Prostate gland (tissue), 2 donors: ENCODE measurements at regions not wholly inside any gene's neighbourhood (a gene's known extent, or its start where the extent isn't known, plus 50 kb on each side); places are given as distances from the start of the nearest gene placed in this dataset.
A peak's percentile ranks its signal among the peaks of the same experiment; 100 is the strongest.

Source experiments
- DNase-seq: peaks from one replicate; pipeline ENCODE4 v3.0.0-alpha.2; 2019; ENCODE audit warnings: low spot score
- H3K27ac ChIP-seq, 2 donors: fragments of 200-600 bp; sonication (generic); 2 replicates each; pipeline ENCODE4 v1.5.1; 2017 to 2019
- H3K27me3 ChIP-seq: fragments of 200-600 bp; sonication (generic); replicated peaks from 2 replicates; pipeline ENCODE4 v1.5.1; 2019; ENCODE audit not compliant: insufficient read depth
- H3K36me3 ChIP-seq, 2 donors: fragments of 200-600 bp; sonication (generic); 1 replicate in 1 of 2; 2 replicates in 1 of 2; pipeline versions ENCODE4 v1.5.1 to v1.8.1; 2017 to 2019
- H3K4me1 ChIP-seq: fragments of 200-600 bp; sonication (generic); replicated peaks from 2 replicates; pipeline ENCODE4 v1.5.1; 2019
- H3K4me3 ChIP-seq, 2 donors: fragments of 200-600 bp; sonication (generic); 2 replicates each; pipeline ENCODE4 v1.5.1; 2017 to 2019
- H3K9me3 ChIP-seq: fragments of 200-600 bp; sonication (generic); 2 replicates; pipeline ENCODE4 v1.5.1; 2017
- POLR2A ChIP-seq: fragments of 450-650 bp; IDR thresholded peaks from one replicate; pipeline ENCODE4 v1.6.1; 2016; ENCODE audit warnings: antibody characterized with exemption, mild to moderate bottlenecking
- POLR2AphosphoS5 ChIP-seq: sonication (generic); formaldehyde crosslinking; IDR thresholded peaks from one replicate; pipeline ENCODE4 v1.6.1; 2017; ENCODE audit warnings: antibody characterized with exemption
- WGBS: methylation state at CpG from one replicate; pipeline ENCODE4 v1.1.5; 2018; 5-methylcytosine and 5-hydroxymethylcytosine counted together
- intact Hi-C: fragments of 100-400 bp; cut with DNase I; formaldehyde crosslinking; loops from one replicate; pipeline ENCODE4 v1.14.2; 2022
- TF ChIP-seq, protein P1 (sequence below), 4 experiments: fragments of 200-600 bp in 2 of 4; fragments of 450-650 bp in 2 of 4; sonication (generic) in 2 of 4; IDR thresholded peaks; 1 replicate in 3 of 4; 2 replicates in 1 of 4; pipeline ENCODE4 v1.5.1; 2016 to 2019; ENCODE audit warnings: antibody characterized with exemption in 4 of 4, mild to moderate bottlenecking in 2 of 4, moderate library complexity in 2 of 4

DNA sequence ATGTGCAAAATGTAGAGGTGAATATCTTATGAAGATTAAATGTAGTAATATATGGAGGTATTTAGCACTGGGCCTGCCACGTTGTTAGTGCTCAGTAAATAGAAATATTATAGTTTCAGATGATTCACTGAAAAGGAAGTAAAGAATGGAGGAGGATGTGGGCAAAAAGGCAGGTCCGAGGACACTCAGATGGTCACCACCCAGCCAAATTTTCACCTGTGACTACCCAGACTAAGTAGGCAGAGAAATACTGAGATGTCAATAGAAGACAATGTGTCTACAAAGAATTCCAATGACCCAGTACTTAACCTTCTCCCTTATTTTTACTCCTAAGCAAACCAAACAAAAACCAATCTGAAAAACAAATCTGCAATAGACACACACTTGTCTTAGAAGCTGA is 70.3 kb upstream of the ATP10B start:
- Histone ChIP-seq H3K4me1 (no peaks in the 10 kb centered on the region), H3K36me3 (no peaks in the 10 kb centered on the region), H3K27ac (no peak overlapping the region), H3K27me3 (no peaks in the 10 kb centered on the region), H3K9me3 (no peaks in the 10 kb centered on the region), H3K4me3 (no peak overlapping the region)
- intact Hi-C loops: no loop called here
- WGBS: 85% methylated on average over 2 of the region's 2 CpGs
- TF ChIP-seq, protein P1, sequence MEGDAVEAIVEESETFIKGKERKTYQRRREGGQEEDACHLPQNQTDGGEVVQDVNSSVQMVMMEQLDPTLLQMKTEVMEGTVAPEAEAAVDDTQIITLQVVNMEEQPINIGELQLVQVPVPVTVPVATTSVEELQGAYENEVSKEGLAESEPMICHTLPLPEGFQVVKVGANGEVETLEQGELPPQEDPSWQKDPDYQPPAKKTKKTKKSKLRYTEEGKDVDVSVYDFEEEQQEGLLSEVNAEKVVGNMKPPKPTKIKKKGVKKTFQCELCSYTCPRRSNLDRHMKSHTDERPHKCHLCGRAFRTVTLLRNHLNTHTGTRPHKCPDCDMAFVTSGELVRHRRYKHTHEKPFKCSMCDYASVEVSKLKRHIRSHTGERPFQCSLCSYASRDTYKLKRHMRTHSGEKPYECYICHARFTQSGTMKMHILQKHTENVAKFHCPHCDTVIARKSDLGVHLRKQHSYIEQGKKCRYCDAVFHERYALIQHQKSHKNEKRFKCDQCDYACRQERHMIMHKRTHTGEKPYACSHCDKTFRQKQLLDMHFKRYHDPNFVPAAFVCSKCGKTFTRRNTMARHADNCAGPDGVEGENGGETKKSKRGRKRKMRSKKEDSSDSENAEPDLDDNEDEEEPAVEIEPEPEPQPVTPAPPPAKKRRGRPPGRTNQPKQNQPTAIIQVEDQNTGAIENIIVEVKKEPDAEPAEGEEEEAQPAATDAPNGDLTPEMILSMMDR (IDR thresholded peaks at IDR 0.05): no peak
- TF ChIP-seq POLR2A (no peak), POLR2AphosphoS5 (no peak)
- DNase-seq: no peak

DNA sequence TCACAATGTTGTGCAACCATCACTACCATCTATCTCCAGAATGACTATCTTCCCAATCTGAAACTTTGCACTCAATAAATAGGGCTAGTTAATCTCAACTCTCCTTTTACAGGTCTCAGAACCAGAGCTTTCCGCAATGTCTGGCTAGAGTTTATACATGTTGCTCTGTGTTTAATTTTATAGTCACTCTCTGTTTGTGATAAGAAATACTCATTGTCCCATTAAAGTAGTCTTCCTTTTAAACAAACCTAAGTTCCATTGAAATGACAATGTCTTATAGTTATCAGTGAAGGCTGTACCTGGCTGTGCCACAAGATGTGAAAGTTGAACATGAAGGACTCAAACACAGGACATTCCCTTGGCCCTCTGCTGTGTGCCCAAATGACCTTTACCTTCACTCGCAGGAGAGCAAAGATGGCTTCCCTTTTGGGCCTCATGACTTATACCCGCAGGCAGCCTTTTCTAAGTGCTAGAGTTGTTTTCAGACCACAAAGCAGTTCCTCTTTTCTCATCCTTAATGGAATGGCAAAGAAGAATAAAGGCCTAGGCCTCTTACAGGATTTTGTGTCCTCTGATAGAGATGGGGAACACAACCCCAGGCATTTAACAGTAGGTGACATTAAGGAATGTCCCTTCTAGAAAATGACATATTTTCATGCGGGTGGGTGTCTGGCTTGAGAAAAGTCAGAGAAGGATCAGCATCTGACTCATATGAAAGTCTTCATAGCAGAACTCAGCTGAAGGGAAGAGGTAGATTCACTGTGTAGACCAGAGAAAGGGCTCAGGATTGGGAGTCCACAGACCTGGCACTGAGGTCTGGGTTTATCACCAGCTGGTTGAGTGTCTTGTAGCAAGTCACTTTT is 69.6 kb upstream of the ATP10B start:
- WGBS: 78% methylated on average over 4 of the region's 4 CpGs
- TF ChIP-seq POLR2A (no peak), POLR2AphosphoS5 (peak; percentile 47)
- TF ChIP-seq, protein P1 (IDR thresholded peaks at IDR 0.05): no peak
- intact Hi-C loops: no loop called here

DNA sequence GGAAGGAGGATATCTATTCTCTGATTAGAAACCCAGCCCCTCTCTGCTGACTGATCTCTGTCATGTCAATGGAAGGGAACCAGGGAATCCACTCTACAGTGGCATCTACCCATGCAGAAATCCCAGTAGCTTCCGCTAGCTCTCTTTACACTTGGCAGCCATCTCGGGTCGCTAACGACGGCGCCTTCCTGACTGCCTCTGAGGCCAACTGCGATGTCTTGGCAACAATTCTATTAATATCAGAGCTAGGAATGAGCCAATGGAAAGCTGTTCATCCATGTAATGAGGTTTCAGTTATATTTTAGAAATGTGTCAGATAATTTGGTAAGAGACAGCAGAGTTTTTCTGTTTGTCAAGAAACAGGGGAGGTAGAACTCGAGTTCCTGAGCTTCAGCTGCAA is 67.6 kb upstream of the ATP10B start:
- Histone ChIP-seq H3K4me3 (no peak overlapping the region), H3K4me1 (no peaks in the 10 kb centered on the region), H3K27ac (no peak overlapping the region), H3K9me3 (no peaks in the 10 kb centered on the region), H3K27me3 (no peaks in the 10 kb centered on the region), H3K36me3 (no peaks in the 10 kb centered on the region)
- intact Hi-C loops: no loop called here
- 93% methylated on average over 8 of the region's 8 CpGs for WGBS
- no peak for DNase-seq
- TF ChIP-seq POLR2A: no peak
- TF ChIP-seq, protein P1 (IDR thresholded peaks at IDR 0.05): no peak
- TF ChIP-seq POLR2AphosphoS5: no peak

More for the DNA sequence above, 69.6 kb upstream of the ATP10B start:
- H3K4me1 ChIP-seq: no peaks in the 10 kb centered on the region
- DNase-seq: no peak
- H3K9me3 ChIP-seq: no peaks in the 10 kb centered on the region
- H3K27me3 ChIP-seq: no peaks in the 10 kb centered on the region
- no peaks in the 10 kb centered on the region for H3K36me3 ChIP-seq
- H3K4me3 ChIP-seq: no peak overlapping the region
- no peak overlapping the region for H3K27ac ChIP-seq

DNA sequence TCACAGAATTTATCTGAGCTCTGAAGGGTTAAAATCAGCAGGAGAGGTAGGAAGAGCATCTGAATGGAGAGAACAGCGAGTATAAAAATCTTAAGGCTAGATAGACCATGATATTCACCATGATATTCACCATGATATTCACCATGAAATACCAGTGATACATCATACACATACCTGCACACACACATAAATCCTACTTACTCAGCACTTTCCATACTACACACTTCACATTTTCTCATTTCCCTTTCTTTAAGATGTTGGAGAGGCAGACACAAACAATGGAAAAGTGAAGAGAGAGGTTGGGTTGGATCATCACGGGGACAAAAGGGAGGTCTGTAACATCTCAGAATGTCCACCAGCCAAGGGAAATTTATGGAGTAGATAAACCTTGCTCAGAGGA is 66.4 kb upstream of the ATP10B start:
- H3K36me3 ChIP-seq: no peaks in the 10 kb centered on the region
- H3K27ac ChIP-seq: no peak overlapping the region
- DNase-seq: no peak
- no peaks in the 10 kb centered on the region for H3K9me3 ChIP-seq
- intact Hi-C loops: no loop called here
- WGBS: 91% methylated on average over 2 of the region's 2 CpGs
- no peaks in the 10 kb centered on the region for H3K4me1 ChIP-seq
- TF ChIP-seq POLR2A (no peak), POLR2AphosphoS5 (no peak)
- TF ChIP-seq, protein P1 (IDR thresholded peaks at IDR 0.05): no peak
- H3K27me3 ChIP-seq: no peaks in the 10 kb centered on the region
- H3K4me3 ChIP-seq: no peak overlapping the region

DNA sequence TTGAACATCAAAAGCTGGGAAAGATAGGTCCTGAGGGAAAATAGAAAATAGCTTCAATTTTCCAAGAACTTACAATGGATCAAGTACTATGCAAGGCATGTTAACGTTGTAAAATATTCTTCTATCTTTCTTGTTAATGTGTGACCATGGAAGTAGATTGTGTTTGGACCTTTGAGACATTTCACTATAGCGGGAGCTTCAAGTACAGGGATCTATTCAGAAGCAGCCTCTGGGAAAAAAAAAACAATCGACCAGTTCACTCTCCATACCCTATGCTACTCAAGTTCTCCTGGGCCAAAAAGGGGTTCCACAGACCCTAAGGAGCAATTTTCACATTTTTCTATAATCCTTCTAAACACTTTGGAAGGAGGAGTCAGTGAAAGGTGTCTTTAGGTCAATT is 54.1 kb upstream of the ATP10B start:
- no peaks in the 10 kb centered on the region for H3K27me3 ChIP-seq
- TF ChIP-seq, protein P1 (IDR thresholded peaks at IDR 0.05): no peak
- TF ChIP-seq POLR2A (no peak), POLR2AphosphoS5 (no peak)
- 86% methylated on average over 3 of the region's 3 CpGs for WGBS

More for the DNA sequence above, 54.1 kb upstream of the ATP10B start:
- Histone ChIP-seq H3K36me3 (no peaks in the 10 kb centered on the region), H3K27ac (no peak overlapping the region), H3K9me3 (no peaks in the 10 kb centered on the region), H3K4me1 (no peaks in the 10 kb centered on the region), H3K4me3 (no peak overlapping the region)
- no peak for DNase-seq
- intact Hi-C loops: no loop called here
